ENCODE measurements at regions not wholly inside any gene's neighbourhood (a gene's known extent, or its start where the extent isn't known, plus 50 kb on each side); places are given as distances from the start of the nearest gene placed in this dataset.

DNA sequence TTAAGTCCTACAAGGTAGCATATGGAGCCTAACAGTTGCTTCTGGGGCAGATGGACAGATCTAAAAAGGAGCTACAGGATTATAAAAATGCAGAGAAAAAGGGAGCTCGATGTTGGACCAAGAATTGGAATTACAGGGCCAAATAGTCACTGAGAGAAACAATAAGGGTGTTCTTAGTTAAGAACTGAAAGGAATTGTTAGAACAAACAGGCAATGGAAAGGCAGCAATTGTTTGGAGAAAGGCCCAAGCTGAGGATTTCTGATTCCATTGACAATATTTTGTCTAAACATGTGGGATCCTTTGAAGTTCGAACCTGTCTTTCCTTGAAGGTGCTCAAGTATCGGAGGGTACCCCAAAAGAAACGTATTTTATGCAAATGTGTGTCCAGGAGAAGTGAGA, 513.6 kb upstream of the CDH8 start:
- TF ChIP-seq, protein P1, sequence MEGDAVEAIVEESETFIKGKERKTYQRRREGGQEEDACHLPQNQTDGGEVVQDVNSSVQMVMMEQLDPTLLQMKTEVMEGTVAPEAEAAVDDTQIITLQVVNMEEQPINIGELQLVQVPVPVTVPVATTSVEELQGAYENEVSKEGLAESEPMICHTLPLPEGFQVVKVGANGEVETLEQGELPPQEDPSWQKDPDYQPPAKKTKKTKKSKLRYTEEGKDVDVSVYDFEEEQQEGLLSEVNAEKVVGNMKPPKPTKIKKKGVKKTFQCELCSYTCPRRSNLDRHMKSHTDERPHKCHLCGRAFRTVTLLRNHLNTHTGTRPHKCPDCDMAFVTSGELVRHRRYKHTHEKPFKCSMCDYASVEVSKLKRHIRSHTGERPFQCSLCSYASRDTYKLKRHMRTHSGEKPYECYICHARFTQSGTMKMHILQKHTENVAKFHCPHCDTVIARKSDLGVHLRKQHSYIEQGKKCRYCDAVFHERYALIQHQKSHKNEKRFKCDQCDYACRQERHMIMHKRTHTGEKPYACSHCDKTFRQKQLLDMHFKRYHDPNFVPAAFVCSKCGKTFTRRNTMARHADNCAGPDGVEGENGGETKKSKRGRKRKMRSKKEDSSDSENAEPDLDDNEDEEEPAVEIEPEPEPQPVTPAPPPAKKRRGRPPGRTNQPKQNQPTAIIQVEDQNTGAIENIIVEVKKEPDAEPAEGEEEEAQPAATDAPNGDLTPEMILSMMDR (IDR thresholded peaks at IDR 0.05), result no peak
- TF ChIP-seq POLR2A (IDR thresholded peaks at IDR 0.05), result no peak
